ENCODE measurements at regions not wholly inside any gene's neighbourhood (a gene's known extent, or its start where the extent isn't known, plus 50 kb on each side); places are given as distances from the start of the nearest gene placed in this dataset.

DNA sequence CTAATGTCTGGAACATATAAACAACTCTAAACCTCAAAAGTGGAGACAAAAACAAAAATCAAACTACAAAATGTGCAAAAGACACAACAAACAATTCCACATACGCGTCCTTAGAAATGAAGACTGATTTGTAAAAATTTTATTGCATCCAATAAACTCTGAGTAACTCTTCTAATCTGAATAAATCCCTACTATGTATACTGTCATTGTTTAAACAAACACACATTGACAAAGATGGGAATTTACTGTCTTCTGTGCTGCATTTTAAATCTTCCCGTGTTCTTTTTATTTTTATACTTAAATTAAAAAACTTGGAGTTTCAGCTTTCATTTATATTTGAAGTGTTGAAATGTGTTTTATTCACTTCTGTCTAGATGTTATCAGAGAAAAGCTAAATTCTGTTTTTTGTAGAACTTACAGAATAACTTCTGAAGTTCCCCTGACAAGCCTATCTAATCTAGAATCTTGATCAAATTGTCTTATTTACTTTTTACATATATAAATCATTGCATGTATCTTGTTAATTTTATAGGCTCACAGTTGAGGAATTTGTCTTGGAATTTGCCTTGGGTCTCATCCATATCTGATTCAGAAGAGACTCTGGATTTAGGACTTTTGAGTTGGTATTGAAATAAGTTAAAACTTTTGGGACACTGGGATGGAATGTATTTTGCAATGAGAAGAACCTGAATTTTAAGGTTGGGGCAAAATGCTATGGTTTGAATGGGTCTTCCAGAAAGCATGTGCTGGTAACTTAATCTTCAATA lies 2064.4 kb upstream of the C9orf72 start:
- in situ Hi-C loops (cut with MboI; ENCODE audit: low sequenced_read_pairs) = no loop called here
- Histone ChIP-seq H4K20me1 (ENCODE audit: insufficient read depth, low read length) (no peaks in the 10 kb centered on the region), H3K9me1 (ENCODE audit: insufficient read depth, low read length) (no peaks in the 10 kb centered on the region), H3K14ac (replicated peaks; ENCODE audit: low read depth, low read length) (no peak overlapping the region), H3K18ac (ENCODE audit: low read depth, low read length) (no peak overlapping the region), H3K36me3 (ENCODE audit: control insufficient read depth, insufficient read depth, low read length) (no peaks in the 10 kb centered on the region), H3K27ac (ENCODE audit: insufficient read depth, low read length) (no peak overlapping the region), H2AFZ (replicated peaks; ENCODE audit: low read length, poor library complexity) (no peak overlapping the region), H4K91ac (ENCODE audit: insufficient read depth, low read depth, low read length) (no peak overlapping the region), H2BK20ac (ENCODE audit: low read depth, low read length) (no peak overlapping the region), H3K9ac (ENCODE audit: low read depth, low read length) (no peak overlapping the region), H2BK5ac (ENCODE audit: low read depth, low read length, poor library complexity, severe bottlenecking) (no peak overlapping the region), H2BK120ac (ENCODE audit: low read depth, low read length) (no peak overlapping the region), H3K27me3 (ENCODE audit: control insufficient read depth, insufficient read depth, low read length) (no peaks in the 10 kb centered on the region), H3K4me3 (ENCODE audit: insufficient read depth, low read depth, low read length) (no peak overlapping the region), H2AK5ac (ENCODE audit: low read depth, low read length) (no peak overlapping the region), H3K4me1 (ENCODE audit: control insufficient read depth, insufficient read depth, low read length) (no peaks in the 10 kb centered on the region), H4K5ac (ENCODE audit: low read depth, low read length) (no peak overlapping the region), H3K79me1 (ENCODE audit: low read depth in 1 of 2, low read length in 2 of 2) (no peaks in the 10 kb centered on the region), H4K8ac (ENCODE audit: low read depth in 2 of 2, low read length in 2 of 2) (no peak overlapping the region), H3K9me3 (ENCODE audit: control insufficient read depth, insufficient read depth, low read length) (peaks cover 4% of the 10 kb centered on the region), H3K4me2 (ENCODE audit: low read depth, low read length) (no peak overlapping the region), H3K56ac (ENCODE audit: extremely low read depth, insufficient read depth, low read length) (no peak overlapping the region), H3K4ac (ENCODE audit: low read depth, low read length) (no peak overlapping the region), H2BK15ac (ENCODE audit: low read depth, low read length) (no peak overlapping the region), H3K23ac (ENCODE audit: low read depth, low read length) (no peak overlapping the region), H2AK9ac (replicated peaks; ENCODE audit: low read depth, low read length, poor library complexity) (no peak overlapping the region)
- DNase-seq = no peak
- ATAC-seq (ENCODE audit: low read depth) = no peak
- intact Hi-C loops (cut with micrococcal nuclease) = loop anchor here (10.0 kb wide), 2 partner anchors 47 to 63 kb away; no protein-coding TSS in a partner anchor
- BruUV-seq (replicated peaks) = no TSS peak
- TF ChIP-seq, protein P1, sequence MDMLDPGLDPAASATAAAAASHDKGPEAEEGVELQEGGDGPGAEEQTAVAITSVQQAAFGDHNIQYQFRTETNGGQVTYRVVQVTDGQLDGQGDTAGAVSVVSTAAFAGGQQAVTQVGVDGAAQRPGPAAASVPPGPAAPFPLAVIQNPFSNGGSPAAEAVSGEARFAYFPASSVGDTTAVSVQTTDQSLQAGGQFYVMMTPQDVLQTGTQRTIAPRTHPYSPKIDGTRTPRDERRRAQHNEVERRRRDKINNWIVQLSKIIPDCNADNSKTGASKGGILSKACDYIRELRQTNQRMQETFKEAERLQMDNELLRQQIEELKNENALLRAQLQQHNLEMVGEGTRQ (IDR thresholded peaks at IDR 0.05; ENCODE audit: low read depth, low read length) = no peak
- no peak for TF ChIP-seq SMC3 (IDR thresholded peaks at IDR 0.05; ENCODE audit: low read depth, low read length)
- no peak for TF ChIP-seq CEBPB (IDR thresholded peaks at IDR 0.05; ENCODE audit: low read depth, low read length)
- TF ChIP-seq POLR2A (IDR thresholded peaks at IDR 0.05; ENCODE audit: low read depth, low read length) = no peak
- TF ChIP-seq ELK1 (IDR thresholded peaks at IDR 0.05; ENCODE audit: borderline replicate concordance, low read depth, low read length) = no peak
- TF ChIP-seq RAD21 (IDR thresholded peaks at IDR 0.05; ENCODE audit: low read length) = no peak
- no peak for TF ChIP-seq RFX5 (IDR thresholded peaks at IDR 0.05; ENCODE audit: low read depth, low read length)
- TF ChIP-seq CTCF (conservative IDR thresholded peaks at IDR 0.05; ENCODE audit: low read depth, low read length) = no peak
- TF ChIP-seq BHLHE40 (IDR thresholded peaks at IDR 0.05; ENCODE audit: low read depth, low read length) = no peak
- no peak for TF ChIP-seq MXI1 (IDR thresholded peaks at IDR 0.05; ENCODE audit: borderline replicate concordance, low read depth, low read length)
- TF ChIP-seq CHD1 (IDR thresholded peaks at IDR 0.05; ENCODE audit: low read depth, low read length) = no peak
- TF ChIP-seq MAZ (IDR thresholded peaks at IDR 0.05; ENCODE audit: borderline replicate concordance, low read depth, low read length) = no peak
- TF ChIP-seq RCOR1 (IDR thresholded peaks at IDR 0.05; ENCODE audit: insufficient replicate concordance, low read length) = no peak
- no peak for TF ChIP-seq MAFK (IDR thresholded peaks at IDR 0.05; ENCODE audit: low read depth, low read length)
- ChIA-PET POLR2A (ENCODE audit: unreplicated experiment) (no interaction called here), CTCF (no interaction called here)
- WGBS, 2 experiments (ENCODE audit: extremely low coverage in 2 of 2, insufficient read length in 1 of 2) = no CpG with 5 or more reads among the region's 3 CpGs
- dilution Hi-C loops (cut with HindIII; ENCODE audit: low sequenced_read_pairs, unreplicated experiment) = no loop called here
